ENCODE measurements at regions not wholly inside any gene's neighbourhood (a gene's known extent, or its start where the extent isn't known, plus 50 kb on each side); places are given as distances from the start of the nearest gene placed in this dataset.

DNA sequence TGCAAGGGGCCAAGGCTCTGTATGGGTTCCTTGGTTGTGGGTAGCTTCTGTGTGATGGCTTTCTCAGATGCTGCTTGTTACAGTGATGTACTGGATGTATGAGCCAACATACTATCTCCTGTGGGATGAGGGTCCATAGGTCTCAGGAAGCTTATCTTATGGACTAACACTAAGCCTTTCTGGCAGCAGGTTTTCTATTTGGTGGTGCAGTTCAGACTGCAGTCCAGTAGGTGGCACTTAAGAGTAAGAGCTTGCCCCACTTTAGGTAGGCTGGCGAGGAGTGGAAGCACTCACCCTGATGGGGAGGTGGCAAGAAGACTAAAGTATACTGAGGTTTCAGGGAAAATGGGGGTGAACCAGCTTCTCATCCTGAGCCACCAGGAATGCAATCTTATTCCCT, 306.7 kb upstream of the MAOA start:
- Histone ChIP-seq H3K27me3 (no peaks in the 10 kb centered on the region), H3K9me3 (no peaks in the 10 kb centered on the region), H3K4me3 (no peak overlapping the region), H3K4me1 (no peaks in the 10 kb centered on the region), H3K27ac (no peak overlapping the region), H3K36me3 (no peaks in the 10 kb centered on the region)
- DNase-seq (peak in 1 of 2 donors; percentile 8), ATAC-seq (no peak)
- intact Hi-C loops (cut with DNase I; ENCODE audit: low total_unique reads) (no loop called here), in situ Hi-C loops (cut with MboI; ENCODE audit: low sequenced_read_pairs in 4 of 4) (loop anchor here in 1 of 4 donors (25.0 kb wide), 1 partner anchor 413 kb away; no protein-coding TSS in a partner anchor)
- TF ChIP-seq POLR2A (IDR thresholded peaks at IDR 0.05) (no peak), CTCF (IDR thresholded peaks at IDR 0.05 in 4 of 5, conservative IDR thresholded peaks at IDR 0.05 in 1 of 5) (peak in 3 of 5 experiments; percentile 8 to 44 (median 37))

GRCh38 chrX:43350935-43351334, 305.2 kb upstream of the MAOA start:
- in situ Hi-C loops (cut with MboI; ENCODE audit: low sequenced_read_pairs in 4 of 4), result no loop called here

DNA sequence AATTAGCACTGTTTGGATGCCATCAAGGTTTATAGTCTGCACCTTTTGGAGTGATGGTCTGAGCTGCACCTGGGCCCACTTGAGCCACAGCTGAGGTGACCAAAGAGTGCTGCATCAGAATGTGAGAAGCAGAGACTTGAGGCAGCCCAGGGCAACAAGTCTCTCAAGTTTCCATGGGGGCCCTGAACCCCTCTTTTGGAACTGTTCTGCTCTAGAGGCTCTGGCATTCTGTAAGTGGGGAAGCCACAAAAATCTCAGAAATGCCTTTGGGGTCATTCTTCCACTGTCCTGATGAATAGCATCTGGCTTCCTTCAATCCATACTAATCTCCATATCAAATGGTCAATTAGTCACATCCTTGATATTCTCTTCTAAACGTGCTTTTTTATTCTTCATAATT, 298.4 kb upstream of the MAOA start:
- Histone ChIP-seq H3K4me1 (no peaks in the 10 kb centered on the region), H3K27me3 (no peaks in the 10 kb centered on the region), H3K36me3 (no peaks in the 10 kb centered on the region), H3K27ac (no peak overlapping the region), H3K9me3 (no peaks in the 10 kb centered on the region), H3K4me3 (no peak overlapping the region)
- DNase-seq (no peak), ATAC-seq (no peak)
- TF ChIP-seq POLR2A (IDR thresholded peaks at IDR 0.05) (no peak), CTCF (IDR thresholded peaks at IDR 0.05 in 4 of 5, conservative IDR thresholded peaks at IDR 0.05 in 1 of 5) (no peak)
- intact Hi-C loops (cut with DNase I; ENCODE audit: low total_unique reads) (no loop called here), in situ Hi-C loops (cut with MboI; ENCODE audit: low sequenced_read_pairs in 4 of 4) (no loop called here)

More at GRCh38 chrX:43350935-43351334, 305.2 kb upstream of the MAOA start:
- TF ChIP-seq POLR2A (IDR thresholded peaks at IDR 0.05), result no peak
- no peak for TF ChIP-seq CTCF (IDR thresholded peaks at IDR 0.05 in 4 of 5, conservative IDR thresholded peaks at IDR 0.05 in 1 of 5)
- H3K36me3 ChIP-seq, result no peaks in the 10 kb centered on the region
- intact Hi-C loops (cut with DNase I; ENCODE audit: low total_unique reads), result no loop called here
- H3K9me3 ChIP-seq, result no peaks in the 10 kb centered on the region
- ATAC-seq, result no peak
- no peaks in the 10 kb centered on the region for H3K4me1 ChIP-seq
- H3K27me3 ChIP-seq, result no peaks in the 10 kb centered on the region
- no peak for DNase-seq
- H3K4me3 ChIP-seq, result no peak overlapping the region
- H3K27ac ChIP-seq, result no peak overlapping the region

DNA sequence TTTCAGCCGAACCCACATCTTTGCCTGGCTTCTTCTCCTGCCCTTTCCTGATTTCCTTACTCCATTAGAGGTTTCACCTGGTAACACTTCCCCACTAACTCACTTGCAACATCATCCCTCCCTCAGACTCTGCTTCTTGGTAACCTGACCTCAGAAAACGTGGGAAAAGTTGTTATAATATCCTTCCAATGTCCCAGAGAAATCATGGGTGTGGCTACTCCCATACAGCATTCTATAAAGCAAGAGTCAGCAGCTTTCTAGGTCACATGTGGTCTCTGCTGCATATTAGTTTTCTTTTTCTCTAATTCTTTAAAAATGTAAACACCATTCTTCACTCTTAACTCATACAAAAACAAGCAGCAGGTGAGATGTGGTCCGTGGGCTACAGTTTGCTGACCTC, 283.1 kb upstream of the MAOA start:
- H3K36me3 ChIP-seq, result no peaks in the 10 kb centered on the region
- H3K27me3 ChIP-seq, result no peaks in the 10 kb centered on the region
- ATAC-seq (no peak), DNase-seq (no peak)
- H3K4me3 ChIP-seq, result no peak overlapping the region
- TF ChIP-seq POLR2A (IDR thresholded peaks at IDR 0.05) (no peak), CTCF (IDR thresholded peaks at IDR 0.05 in 4 of 5, conservative IDR thresholded peaks at IDR 0.05 in 1 of 5) (no peak)
- H3K9me3 ChIP-seq, result no peaks in the 10 kb centered on the region
- H3K4me1 ChIP-seq, result no peaks in the 10 kb centered on the region
- in situ Hi-C loops (cut with MboI; ENCODE audit: low sequenced_read_pairs in 4 of 4), result no loop called here
- H3K27ac ChIP-seq, result no peak overlapping the region
- intact Hi-C loops (cut with DNase I; ENCODE audit: low total_unique reads), result no loop called here

GRCh38 chrX:43375136-43375535, 281.0 kb upstream of the MAOA start:
- intact Hi-C loops (cut with DNase I; ENCODE audit: low total_unique reads) (no loop called here), in situ Hi-C loops (cut with MboI; ENCODE audit: low sequenced_read_pairs in 4 of 4) (no loop called here)
- Histone ChIP-seq H3K4me1 (no peaks in the 10 kb centered on the region), H3K4me3 (no peak overlapping the region), H3K27me3 (no peaks in the 10 kb centered on the region), H3K9me3 (no peaks in the 10 kb centered on the region), H3K27ac (no peak overlapping the region), H3K36me3 (no peaks in the 10 kb centered on the region)
- no peak for ATAC-seq
- no peak for TF ChIP-seq CTCF (IDR thresholded peaks at IDR 0.05 in 4 of 5, conservative IDR thresholded peaks at IDR 0.05 in 1 of 5)
- TF ChIP-seq POLR2A (IDR thresholded peaks at IDR 0.05), result no peak
- DNase-seq, result no peak
